Testis (tissue), 2 donors: ENCODE measurements at regions not wholly inside any gene's neighbourhood (a gene's known extent, or its start where the extent isn't known, plus 50 kb on each side); places are given as distances from the start of the nearest gene placed in this dataset.

Experiments
- DNase-seq: peaks from one replicate; pipeline ENCODE4 v3.0.0-alpha.2; 2019
- H3K27ac ChIP-seq, 2 donors: fragments of 200-600 bp; sonication (generic); one replicate each; pipeline ENCODE4 v1.5.1; 2019
- H3K27me3 ChIP-seq: fragments of 200-600 bp; sonication (generic); one replicate; pipeline ENCODE4 v1.5.1; 2019
- H3K36me3 ChIP-seq: fragments of 200-600 bp; sonication (generic); one replicate; pipeline ENCODE4 v1.5.1; 2017; ENCODE audit warnings: low read depth; ENCODE audit errors: missing control alignments
- H3K4me1 ChIP-seq: fragments of 200-600 bp; sonication (generic); one replicate; pipeline ENCODE4 v1.5.1; 2019
- H3K4me3 ChIP-seq, 2 donors: fragments of 200-600 bp; sonication (generic); one replicate each; pipeline ENCODE4 v1.5.1; 2017 to 2019
- H3K9me3 ChIP-seq: fragments of 200-600 bp; sonication (generic); one replicate; pipeline ENCODE4 v1.5.1; 2017
- CTCF ChIP-seq, 3 experiments: fragments of 450-650 bp in 2 of 3; fragments of 200-600 bp in 1 of 3; sonication (generic) in 1 of 3; IDR thresholded peaks; one replicate each; pipeline ENCODE4 v1.5.1; 2016 to 2019; ENCODE audit warnings: antibody characterized with exemption in 3 of 3, mild to moderate bottlenecking in 2 of 3, moderate library complexity in 1 of 3
- POLR2A ChIP-seq: fragments of 450-650 bp; IDR thresholded peaks from one replicate; pipeline ENCODE4 v1.6.1; 2017; ENCODE audit warnings: antibody characterized with exemption, mild to moderate bottlenecking, moderate library complexity
- WGBS, 2 donors: methylation state at CpG; one replicate each; pipeline ENCODE4 v1.1.5; 2018; 5-methylcytosine and 5-hydroxymethylcytosine counted together
- intact Hi-C: fragments of 100-400 bp; cut with DNase I; formaldehyde crosslinking; loops from one replicate; pipeline ENCODE4 v1.15.1; 2023; ENCODE audit warnings: low total_unique reads

GRCh38 chr2:36147670-36148390, 207.7 kb upstream of the CRIM1 start:
- intact Hi-C loops, result no loop called here
- 56 to 66% methylated on average over 4 of the region's 4 CpGs for WGBS, 2 donors
- no peak for TF ChIP-seq CTCF (IDR thresholded peaks at IDR 0.05)
- TF ChIP-seq POLR2A, result no peak

GRCh38 chr2:36146765-36147164, 208.8 kb upstream of the CRIM1 start:
- Histone ChIP-seq H3K4me3 (no peak overlapping the region), H3K4me1 (no peaks in the 10 kb centered on the region), H3K27me3 (no peaks in the 10 kb centered on the region), H3K9me3 (no peaks in the 10 kb centered on the region), H3K27ac (no peak overlapping the region), H3K36me3 (no peaks in the 10 kb centered on the region)
- 86 to 89% methylated on average over 5 of the region's 5 CpGs for WGBS, 2 donors
- intact Hi-C loops, result no loop called here
- TF ChIP-seq POLR2A, result no peak
- no peak for TF ChIP-seq CTCF (IDR thresholded peaks at IDR 0.05)
- DNase-seq, result no peak

More at GRCh38 chr2:36147670-36148390, 207.7 kb upstream of the CRIM1 start:
- no peaks in the 10 kb centered on the region for H3K27me3 ChIP-seq
- no peak for DNase-seq
- H3K27ac ChIP-seq, result no peak overlapping the region
- H3K36me3 ChIP-seq, result no peaks in the 10 kb centered on the region
- no peaks in the 10 kb centered on the region for H3K4me1 ChIP-seq
- no peak overlapping the region for H3K4me3 ChIP-seq
- H3K9me3 ChIP-seq, result no peaks in the 10 kb centered on the region

- no peak for TF ChIP-seq CTCF (IDR thresholded peaks at IDR 0.05)
- TF ChIP-seq POLR2A, result no peak
- Histone ChIP-seq H3K27ac (no peak overlapping the region), H3K36me3 (no peaks in the 10 kb centered on the region), H3K27me3 (no peaks in the 10 kb centered on the region), H3K4me1 (no peaks in the 10 kb centered on the region), H3K4me3 (no peak overlapping the region), H3K9me3 (no peaks in the 10 kb centered on the region)
- no peak for DNase-seq
- intact Hi-C loops, result no loop called here
Observed at GRCh38 chr2:36140391-36140790, 215.2 kb upstream of the CRIM1 start.

- no peak overlapping the region for H3K27ac ChIP-seq
- no peak overlapping the region for H3K4me3 ChIP-seq
- TF ChIP-seq POLR2A (no peak), CTCF (IDR thresholded peaks at IDR 0.05) (no peak)
- no peak for DNase-seq
- intact Hi-C loops, result no loop called here
- WGBS, 2 donors, result 65 to 85% methylated on average over 3 of the region's 3 CpGs
- H3K4me1 ChIP-seq, result no peaks in the 10 kb centered on the region
- H3K27me3 ChIP-seq, result no peaks in the 10 kb centered on the region
- no peaks in the 10 kb centered on the region for H3K36me3 ChIP-seq
- H3K9me3 ChIP-seq, result no peaks in the 10 kb centered on the region
Observed at GRCh38 chr2:36137612-36138011, 218.0 kb upstream of the CRIM1 start.

- Histone ChIP-seq H3K27ac (no peak overlapping the region), H3K4me1 (no peaks in the 10 kb centered on the region), H3K4me3 (no peak overlapping the region), H3K9me3 (no peaks in the 10 kb centered on the region), H3K27me3 (no peaks in the 10 kb centered on the region), H3K36me3 (no peaks in the 10 kb centered on the region)
- no peak for TF ChIP-seq CTCF (IDR thresholded peaks at IDR 0.05)
- TF ChIP-seq POLR2A, result no peak
- DNase-seq, result no peak
- intact Hi-C loops, result no loop called here
Observed at GRCh38 chr2:36134281-36134680, 221.3 kb upstream of the CRIM1 start.
